ENCODE measurements at regions not wholly inside any gene's neighbourhood (a gene's known extent, or its start where the extent isn't known, plus 50 kb on each side); places are given as distances from the start of the nearest gene placed in this dataset.

DNA sequence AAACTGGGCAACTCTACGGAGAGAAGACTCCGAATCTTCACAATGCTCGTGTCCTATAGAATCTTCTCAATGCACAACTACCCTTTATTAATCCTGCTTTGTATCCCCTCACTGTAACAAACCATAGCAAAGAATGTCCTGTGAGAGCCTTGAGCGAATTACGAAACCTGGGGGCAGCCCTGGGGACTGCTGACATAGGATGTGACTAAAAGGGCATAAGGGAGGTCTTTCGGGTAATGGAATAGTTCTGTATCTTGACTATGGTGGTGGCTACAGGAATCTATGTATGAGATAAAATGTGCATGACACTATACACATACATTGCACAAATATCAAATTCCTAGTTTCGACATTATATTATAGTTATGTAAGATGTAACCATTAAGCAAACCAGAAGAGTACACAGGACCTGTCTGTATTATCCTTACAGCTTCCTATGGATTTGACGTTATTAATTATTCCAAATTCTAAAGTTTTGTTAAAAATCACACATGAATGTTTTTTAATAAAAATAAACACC is 162.5 kb upstream of the KCTD7 start:
- TF ChIP-seq, protein P1, sequence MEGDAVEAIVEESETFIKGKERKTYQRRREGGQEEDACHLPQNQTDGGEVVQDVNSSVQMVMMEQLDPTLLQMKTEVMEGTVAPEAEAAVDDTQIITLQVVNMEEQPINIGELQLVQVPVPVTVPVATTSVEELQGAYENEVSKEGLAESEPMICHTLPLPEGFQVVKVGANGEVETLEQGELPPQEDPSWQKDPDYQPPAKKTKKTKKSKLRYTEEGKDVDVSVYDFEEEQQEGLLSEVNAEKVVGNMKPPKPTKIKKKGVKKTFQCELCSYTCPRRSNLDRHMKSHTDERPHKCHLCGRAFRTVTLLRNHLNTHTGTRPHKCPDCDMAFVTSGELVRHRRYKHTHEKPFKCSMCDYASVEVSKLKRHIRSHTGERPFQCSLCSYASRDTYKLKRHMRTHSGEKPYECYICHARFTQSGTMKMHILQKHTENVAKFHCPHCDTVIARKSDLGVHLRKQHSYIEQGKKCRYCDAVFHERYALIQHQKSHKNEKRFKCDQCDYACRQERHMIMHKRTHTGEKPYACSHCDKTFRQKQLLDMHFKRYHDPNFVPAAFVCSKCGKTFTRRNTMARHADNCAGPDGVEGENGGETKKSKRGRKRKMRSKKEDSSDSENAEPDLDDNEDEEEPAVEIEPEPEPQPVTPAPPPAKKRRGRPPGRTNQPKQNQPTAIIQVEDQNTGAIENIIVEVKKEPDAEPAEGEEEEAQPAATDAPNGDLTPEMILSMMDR (conservative IDR thresholded peaks at IDR 0.05; ENCODE audit: low read length), result no peak
- no peak for TF ChIP-seq EZH2phosphoT487 (IDR thresholded peaks at IDR 0.05; ENCODE audit: borderline replicate concordance, low read depth, low read length)
